CD14-positive monocyte (primary cell): ENCODE measurements at regions not wholly inside any gene's neighbourhood (a gene's known extent, or its start where the extent isn't known, plus 50 kb on each side); places are given as distances from the start of the nearest gene placed in this dataset.

Source experiments
- DNase-seq, 3 donors: peaks; one replicate each; pipeline ENCODE4 v3.0.0-alpha.2; 2011 to 2022
- H2AFZ ChIP-seq: 2 replicates; pipeline ENCODE4 v1.6.0; 2012; ENCODE audit warnings: mild to moderate bottlenecking, low read depth, low read length, inconsistent platforms; ENCODE audit not compliant: insufficient read depth, poor library complexity, severe bottlenecking
- H3K27ac ChIP-seq, 2 donors: 1 replicate in 1 of 2; 2 replicates in 1 of 2; pipeline ENCODE4 v1.5.1; 2012 to 2013; ENCODE audit warnings: low read length in 2 of 2, control low read depth in 1 of 2, inconsistent platforms in 1 of 2, low read depth in 1 of 2, mild to moderate bottlenecking in 1 of 2
- H3K27me3 ChIP-seq, 2 donors: one replicate each; pipeline versions ENCODE4 v1.6.0 to v1.6.1; 2011 to 2013; ENCODE audit warnings: low read length in 2 of 2; ENCODE audit not compliant: control insufficient read depth in 2 of 2, insufficient read depth in 2 of 2
- H3K36me3 ChIP-seq, 2 donors: replicated peaks in 1 of 2; 1 replicate in 1 of 2; 2 replicates in 1 of 2; pipeline versions ENCODE4 v1.5.1 to v1.6.1; 2012 to 2013; ENCODE audit warnings: low read length in 2 of 2, control low read depth in 1 of 2, inconsistent platforms in 1 of 2, mild to moderate bottlenecking in 1 of 2; ENCODE audit not compliant: insufficient read depth in 2 of 2, control insufficient read depth in 1 of 2
- H3K4me1 ChIP-seq, 2 donors: 1 replicate in 1 of 2; 2 replicates in 1 of 2; pipeline versions ENCODE4 v1.5.1 to v1.6.1; 2012 to 2013; ENCODE audit warnings: low read length in 2 of 2, control low read depth in 1 of 2, inconsistent platforms in 1 of 2, mild to moderate bottlenecking in 1 of 2, moderate library complexity in 1 of 2; ENCODE audit not compliant: insufficient read depth in 2 of 2, control insufficient read depth in 1 of 2
- H3K4me2 ChIP-seq: replicated peaks from 2 replicates; pipeline ENCODE3; 2012; ENCODE audit warnings: low read length, moderate library complexity, mild to moderate bottlenecking; ENCODE audit not compliant: poor library complexity, severe bottlenecking; ENCODE audit errors: extremely low read depth
- H3K4me3 ChIP-seq, 3 experiments: fragments of 200-600 bp in 1 of 3; sonication (generic) in 1 of 3; replicated peaks in 1 of 3; 1 replicate in 2 of 3; 2 replicates in 1 of 3; pipeline ENCODE4 v1.5.1; 2011 to 2013; ENCODE audit warnings: low read length in 3 of 3, mild to moderate bottlenecking in 3 of 3, control low read depth in 2 of 3, low read depth in 2 of 3, inconsistent platforms in 1 of 3, moderate library complexity in 1 of 3
- H3K79me2 ChIP-seq: 2 replicates; pipeline ENCODE4 v1.6.0; 2012; ENCODE audit warnings: mild to moderate bottlenecking, control low read depth, inconsistent platforms, low read length, moderate library complexity; ENCODE audit not compliant: insufficient read depth
- H3K9ac ChIP-seq: 2 replicates; pipeline ENCODE4 v1.6.0; 2017; ENCODE audit warnings: low read length, mild to moderate bottlenecking; ENCODE audit not compliant: insufficient read depth, poor library complexity, severe bottlenecking
- H3K9me3 ChIP-seq, 2 donors: replicated peaks in 1 of 2; 1 replicate in 1 of 2; 2 replicates in 1 of 2; pipeline versions ENCODE4 v1.5.1 to v1.6.1; 2012 to 2013; ENCODE audit warnings: low read length in 2 of 2, control low read depth in 1 of 2; ENCODE audit not compliant: control insufficient read depth in 1 of 2, insufficient read depth in 1 of 2
- H4K20me1 ChIP-seq: 2 replicates; pipeline ENCODE4 v1.6.0; 2012; ENCODE audit warnings: mild to moderate bottlenecking, low read length, control low read depth, moderate library complexity; ENCODE audit not compliant: insufficient read depth
- H3K27ac Mint-ChIP-seq, 7 donors: one replicate each; pipeline ENCODE4 v1.8.0; 2020; ENCODE audit warnings: mild to moderate bottlenecking in 7 of 7, mixed read lengths in 7 of 7, moderate library complexity in 6 of 7, inconsistent platforms in 2 of 7
- H3K27me3 Mint-ChIP-seq, 3 donors: one replicate each; pipeline ENCODE4 v1.8.0; 2021 to 2022; ENCODE audit warnings: low read depth in 3 of 3, mild to moderate bottlenecking in 3 of 3, mixed read lengths in 3 of 3, moderate library complexity in 3 of 3, inconsistent platforms in 1 of 3
- H3K36me3 Mint-ChIP-seq, 2 donors: one replicate each; pipeline ENCODE4 v1.8.0; 2020; ENCODE audit warnings: mixed read lengths in 2 of 2, inconsistent platforms in 1 of 2, mild to moderate bottlenecking in 1 of 2
- H3K4me1 Mint-ChIP-seq: one replicate; pipeline ENCODE4 v1.8.0; 2020; ENCODE audit warnings: mild to moderate bottlenecking, mixed read lengths
- H3K4me3 Mint-ChIP-seq, 2 donors: one replicate each; pipeline ENCODE4 v1.8.0; 2020; ENCODE audit warnings: mild to moderate bottlenecking in 2 of 2, mixed read lengths in 2 of 2, moderate library complexity in 1 of 2
- H3K9me3 Mint-ChIP-seq, 7 donors: one replicate each; pipeline ENCODE4 v1.8.0; 2020 to 2022; ENCODE audit warnings: mixed read lengths in 7 of 7, mild to moderate bottlenecking in 6 of 7, moderate library complexity in 6 of 7, inconsistent platforms in 2 of 7
- CTCF ChIP-seq: fragments of 200-600 bp; IDR thresholded peaks from one replicate; pipeline ENCODE4 v1.8.0; 2022; ENCODE audit warnings: antibody characterized with exemption, mild to moderate bottlenecking
- WGBS: methylation state at CpG from one replicate; pipeline ENCODE4 v1.1.5; 2013; ENCODE audit warnings: missing lambda C conversion rate; ENCODE audit not compliant: insufficient coverage; 5-methylcytosine and 5-hydroxymethylcytosine counted together
- intact Hi-C, 2 donors: fragments of 100-400 bp; cut with micrococcal nuclease; formaldehyde crosslinking; loops; one replicate each; pipeline versions ENCODE4 v1.15.0 to v1.15.1; 2023

DNA sequence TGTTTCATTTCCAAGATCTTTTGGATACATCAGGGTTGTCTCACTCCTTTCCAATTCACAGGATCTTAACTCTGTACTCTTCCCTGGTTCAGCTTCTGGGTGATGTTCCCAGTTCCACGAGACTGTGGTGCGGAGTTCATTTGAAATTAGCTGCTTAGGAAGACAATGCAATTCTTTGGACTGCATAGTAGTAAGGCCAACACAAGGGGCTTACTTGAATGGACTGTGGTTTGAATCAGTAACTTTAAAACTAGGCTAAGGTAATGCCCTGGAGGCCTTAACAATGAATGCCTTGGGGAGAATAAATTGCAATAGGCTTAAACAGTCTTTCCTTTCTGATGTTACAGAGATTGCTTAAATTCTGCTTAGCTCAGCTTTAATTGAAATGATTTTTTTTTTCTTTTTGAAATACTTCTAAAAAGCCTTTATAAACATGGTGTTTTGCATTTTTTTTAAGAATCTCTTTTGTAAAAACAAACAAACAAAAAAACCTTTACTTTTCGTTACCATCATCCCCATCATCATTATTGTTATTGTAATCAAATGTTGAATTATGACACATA, 133.8 kb upstream of the MEF2C start:
- no peaks in the 10 kb centered on the region for H3K36me3 Mint-ChIP-seq
- intact Hi-C loops: no loop called here
- TF ChIP-seq CTCF: no peak
- H3K27me3 Mint-ChIP-seq: peaks cover 0 to 3% (median 0%) of the 10 kb centered on the region in 3 donors
- Histone ChIP-seq H3K79me2 (no peaks in the 10 kb centered on the region), H2AFZ (no peak overlapping the region), H3K9me3 (no peaks in the 10 kb centered on the region), H3K9ac (no peak overlapping the region), H3K4me1 (no peaks in the 10 kb centered on the region), H4K20me1 (no peaks in the 10 kb centered on the region), H3K27me3 (no peaks in the 10 kb centered on the region), H3K4me2 (no peak overlapping the region), H3K27ac (no peak overlapping the region), H3K36me3 (no peaks in the 10 kb centered on the region), H3K4me3 (no peak overlapping the region)
- no peak overlapping the region for H3K27ac Mint-ChIP-seq
- 100% methylated on average over 2 of the region's 3 CpGs for WGBS
- H3K4me3 Mint-ChIP-seq: no peak overlapping the region
- H3K9me3 Mint-ChIP-seq: peaks cover 0 to 1% (median 0%) of the 10 kb centered on the region in 7 donors
- DNase-seq: no peak
- no peaks in the 10 kb centered on the region for H3K4me1 Mint-ChIP-seq

DNA sequence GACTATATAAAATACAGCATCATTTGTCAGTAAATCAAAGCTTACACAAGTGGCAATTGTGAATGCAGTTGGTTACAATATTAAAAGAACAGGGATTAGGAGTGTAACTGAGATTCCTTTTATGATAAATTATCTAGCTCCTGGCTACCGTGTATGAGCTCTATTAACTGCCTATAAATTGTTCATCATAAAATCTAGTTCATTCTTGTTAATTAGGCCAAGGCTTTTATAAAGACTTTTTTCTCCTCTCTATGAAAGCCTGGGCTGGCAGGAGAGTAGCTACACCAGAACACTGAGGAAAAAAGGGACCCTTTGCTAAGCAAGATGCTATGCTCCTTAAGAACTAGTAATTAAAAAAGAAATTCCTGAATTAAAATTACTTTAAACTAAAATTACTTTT, 132.4 kb upstream of the MEF2C start:
- no peak overlapping the region for H2AFZ ChIP-seq
- H3K36me3 ChIP-seq: no peaks in the 10 kb centered on the region
- no peaks in the 10 kb centered on the region for H3K79me2 ChIP-seq
- no peaks in the 10 kb centered on the region for H3K9me3 ChIP-seq
- no peak for TF ChIP-seq CTCF
- Mint-ChIP-seq H3K27ac (no peak overlapping the region), H3K4me3 (no peak overlapping the region), H3K4me1 (no peaks in the 10 kb centered on the region), H3K36me3 (no peaks in the 10 kb centered on the region), H3K27me3 (peaks cover 0 to 1% (median 0%) of the 10 kb centered on the region in 3 donors), H3K9me3 (peaks cover 0 to 1% (median 0%) of the 10 kb centered on the region in 7 donors)
- no peak overlapping the region for H3K27ac ChIP-seq
- H3K4me2 ChIP-seq: no peak overlapping the region
- no peaks in the 10 kb centered on the region for H4K20me1 ChIP-seq
- intact Hi-C loops: no loop called here
- DNase-seq: no peak
- no peaks in the 10 kb centered on the region for H3K4me1 ChIP-seq
- no peak overlapping the region for H3K4me3 ChIP-seq
- H3K9ac ChIP-seq: no peak overlapping the region
- H3K27me3 ChIP-seq: no peaks in the 10 kb centered on the region
- WGBS: no CpG with 5 or more reads among the region's 1 CpG
